RWPE2 (cell line): ENCODE measurements at regions not wholly inside any gene's neighbourhood (a gene's known extent, or its start where the extent isn't known, plus 50 kb on each side); places are given as distances from the start of the nearest gene placed in this dataset.
"Not testable (repeated sequence)": the region's sequence is repeated elsewhere in the genome, so short reads cannot be mapped to it uniquely, and the experiment has no call there.

ENCODE experiments used
- ATAC-seq: fragments of 200-7000 bp; cut with Tn5 transposase; 3 replicates; pipeline ENCODE4 v1.9.1; 2021; ENCODE audit warnings: low read depth
- DNase-seq: peaks from one replicate; pipeline ENCODE4 v3.0.0-alpha.2; 2020; ENCODE audit warnings: low spot score
- H3K27ac ChIP-seq: fragments of 450-650 bp; 2 replicates; pipeline ENCODE4 v1.5.1; 2017; ENCODE audit warnings: mild to moderate bottlenecking; ENCODE audit not compliant: poor library complexity, severe bottlenecking
- H3K27me3 ChIP-seq: fragments of 250-450 bp; sonication (Bioruptor Pico); 2 replicates; pipeline ENCODE4 v1.5.1; 2021; ENCODE audit warnings: mild to moderate bottlenecking, moderate library complexity; ENCODE audit not compliant: insufficient read depth, poor library complexity, severe bottlenecking
- H3K36me3 ChIP-seq: fragments of 250-450 bp; sonication (Bioruptor Pico); 2 replicates; pipeline ENCODE4 v1.5.1; 2020; ENCODE audit warnings: low read depth, mild to moderate bottlenecking, moderate library complexity
- H3K4me1 ChIP-seq: fragments of 250-450 bp; sonication (Bioruptor Pico); 2 replicates; pipeline ENCODE4 v1.5.1; 2021; ENCODE audit warnings: mild to moderate bottlenecking, moderate library complexity; ENCODE audit not compliant: insufficient read depth, poor library complexity, severe bottlenecking
- H3K4me3 ChIP-seq: fragments of 250-450 bp; sonication (Bioruptor Pico); 2 replicates; pipeline ENCODE4 v1.5.1; 2021; ENCODE audit warnings: mild to moderate bottlenecking, moderate library complexity; ENCODE audit not compliant: severe bottlenecking
- H3K9me3 ChIP-seq: fragments of 250-450 bp; sonication (Bioruptor Pico); 2 replicates; pipeline ENCODE4 v1.5.1; 2021; ENCODE audit warnings: mild to moderate bottlenecking, moderate library complexity; ENCODE audit not compliant: severe bottlenecking
- TF ChIP-seq, protein P1 (sequence below): fragments of 450-650 bp; IDR thresholded peaks from one replicate; pipeline ENCODE4 v1.5.1; 2017; ENCODE audit warnings: mild to moderate bottlenecking, moderate library complexity; ENCODE audit not compliant: poor library complexity, severe bottlenecking

DNA sequence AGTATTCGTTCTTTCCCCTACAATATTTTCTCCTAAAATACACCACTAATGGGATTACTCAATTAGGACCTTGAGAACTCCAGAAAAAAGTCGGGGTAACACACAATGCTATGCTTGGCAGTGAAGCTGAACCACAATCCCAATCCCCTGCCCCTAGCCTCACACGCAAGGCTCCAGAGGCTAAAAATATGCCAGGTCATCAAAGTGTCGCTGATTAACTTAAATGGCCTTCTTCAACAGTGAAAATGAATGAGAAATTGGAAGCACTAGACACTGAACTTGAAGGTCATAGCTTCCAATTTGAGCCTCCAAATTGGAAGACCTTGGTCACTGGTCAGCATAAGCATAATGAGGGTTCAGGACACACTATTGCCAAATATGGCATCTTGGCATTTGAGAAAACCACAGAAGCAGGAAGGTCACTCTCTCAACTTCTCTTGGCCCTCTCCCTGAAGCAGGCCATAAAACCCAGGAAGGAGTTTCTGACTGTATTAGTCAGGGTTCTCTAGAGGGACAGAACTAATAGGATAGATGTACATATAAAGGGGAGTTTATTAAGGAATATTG is 86.0 kb upstream of the SATB2 start:
- TF ChIP-seq, protein P1, sequence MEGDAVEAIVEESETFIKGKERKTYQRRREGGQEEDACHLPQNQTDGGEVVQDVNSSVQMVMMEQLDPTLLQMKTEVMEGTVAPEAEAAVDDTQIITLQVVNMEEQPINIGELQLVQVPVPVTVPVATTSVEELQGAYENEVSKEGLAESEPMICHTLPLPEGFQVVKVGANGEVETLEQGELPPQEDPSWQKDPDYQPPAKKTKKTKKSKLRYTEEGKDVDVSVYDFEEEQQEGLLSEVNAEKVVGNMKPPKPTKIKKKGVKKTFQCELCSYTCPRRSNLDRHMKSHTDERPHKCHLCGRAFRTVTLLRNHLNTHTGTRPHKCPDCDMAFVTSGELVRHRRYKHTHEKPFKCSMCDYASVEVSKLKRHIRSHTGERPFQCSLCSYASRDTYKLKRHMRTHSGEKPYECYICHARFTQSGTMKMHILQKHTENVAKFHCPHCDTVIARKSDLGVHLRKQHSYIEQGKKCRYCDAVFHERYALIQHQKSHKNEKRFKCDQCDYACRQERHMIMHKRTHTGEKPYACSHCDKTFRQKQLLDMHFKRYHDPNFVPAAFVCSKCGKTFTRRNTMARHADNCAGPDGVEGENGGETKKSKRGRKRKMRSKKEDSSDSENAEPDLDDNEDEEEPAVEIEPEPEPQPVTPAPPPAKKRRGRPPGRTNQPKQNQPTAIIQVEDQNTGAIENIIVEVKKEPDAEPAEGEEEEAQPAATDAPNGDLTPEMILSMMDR, result no peak
- Histone ChIP-seq H3K4me3 (no peak overlapping the region), H3K4me1 (no peaks in the 10 kb centered on the region), H3K9me3 (no peaks in the 10 kb centered on the region), H3K27ac (no peak overlapping the region), H3K27me3 (no peaks in the 10 kb centered on the region), H3K36me3 (no peaks in the 10 kb centered on the region)
- DNase-seq, result no peak
- no peak for ATAC-seq

DNA sequence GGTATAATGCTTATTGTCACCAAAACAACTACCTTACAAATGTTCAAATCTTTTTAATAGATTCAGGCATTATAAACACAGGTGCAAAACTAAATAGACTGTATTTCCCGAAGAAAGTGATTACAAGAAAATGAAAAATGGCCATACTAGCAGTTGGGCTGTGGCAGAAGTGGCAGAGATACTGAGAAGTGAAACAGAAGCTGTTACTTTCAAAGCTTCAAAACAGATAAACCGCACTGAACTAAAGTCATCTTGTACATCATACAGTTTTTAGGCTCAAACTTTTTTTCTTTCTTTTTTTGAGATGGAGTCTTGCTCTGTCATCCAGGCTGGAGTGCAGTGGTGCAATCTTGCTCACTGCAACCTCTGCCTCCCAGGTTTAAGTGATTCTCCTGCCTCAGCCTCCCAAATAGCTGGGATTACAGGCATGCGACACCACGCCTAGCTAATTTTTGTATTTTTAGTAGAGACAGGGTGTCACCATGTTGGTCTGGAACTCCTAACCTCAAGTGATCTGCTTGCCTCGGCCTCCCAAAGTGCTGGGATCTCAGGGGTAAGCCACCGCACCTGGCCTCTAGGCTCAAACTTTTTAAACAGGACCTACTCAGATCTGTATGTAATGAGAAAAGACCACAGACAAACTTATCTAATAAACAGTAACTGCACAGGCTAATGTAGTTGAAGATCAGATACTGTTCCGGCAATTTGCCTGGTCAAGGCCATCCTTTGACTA is 77.9 kb upstream of the SATB2 start:
- no peaks in the 10 kb centered on the region for H3K27me3 ChIP-seq
- H3K9me3 ChIP-seq, result no peaks in the 10 kb centered on the region
- no peaks in the 10 kb centered on the region for H3K4me1 ChIP-seq
- no peaks in the 10 kb centered on the region for H3K36me3 ChIP-seq
- H3K27ac ChIP-seq, result no peak overlapping the region
- TF ChIP-seq, protein P1, result no peak
- no peak for DNase-seq
- H3K4me3 ChIP-seq, result no peak overlapping the region
- no peak for ATAC-seq

DNA sequence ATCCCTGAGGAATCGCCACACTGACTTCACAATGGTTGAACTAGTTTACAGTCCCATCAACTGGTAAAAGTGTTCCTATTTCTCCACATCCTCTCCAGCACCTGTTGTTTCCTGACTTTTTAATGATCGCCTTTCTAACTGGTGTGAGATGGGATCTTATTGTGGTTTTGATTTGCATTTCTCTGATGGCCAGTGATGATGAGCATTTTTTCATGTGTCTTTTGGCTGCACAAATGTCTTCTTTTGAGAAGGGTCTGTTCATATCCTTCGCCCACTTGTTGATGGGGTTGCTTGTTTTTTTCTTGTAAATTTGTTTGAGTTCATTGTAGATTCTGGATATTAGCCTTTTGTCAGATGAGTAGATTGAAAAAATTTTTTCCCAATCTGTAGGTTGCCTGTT is 76.1 kb upstream of the SATB2 start:
- not testable (repeated sequence) for H3K27me3 ChIP-seq, H3K9me3 ChIP-seq, H3K27ac ChIP-seq, H3K36me3 ChIP-seq, DNase-seq, H3K4me3 ChIP-seq, H3K4me1 ChIP-seq, ATAC-seq

DNA sequence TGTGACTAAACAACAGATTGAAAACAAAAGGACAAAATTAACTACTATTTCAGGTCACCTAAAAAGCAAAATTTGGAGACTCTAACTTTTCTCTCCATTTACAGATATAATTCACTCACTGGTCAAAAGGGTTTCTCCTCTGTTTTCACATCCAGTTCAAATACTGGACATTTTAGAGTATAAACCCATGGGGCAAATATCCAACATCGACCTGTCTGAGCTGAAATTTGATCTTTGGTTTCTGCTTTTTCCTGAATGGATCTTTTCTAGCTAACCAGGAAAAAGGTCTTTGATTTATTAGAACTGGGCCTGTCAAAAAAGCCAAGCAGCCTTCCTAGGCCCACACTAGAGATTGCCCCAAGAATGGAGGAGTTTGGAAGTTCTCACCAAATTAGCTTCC is 69.3 kb upstream of the SATB2 start:
- H3K27me3 ChIP-seq, result no peaks in the 10 kb centered on the region
- H3K36me3 ChIP-seq, result no peaks in the 10 kb centered on the region
- no peak for DNase-seq
- no peak overlapping the region for H3K4me3 ChIP-seq
- no peak overlapping the region for H3K27ac ChIP-seq
- no peaks in the 10 kb centered on the region for H3K9me3 ChIP-seq
- no peaks in the 10 kb centered on the region for H3K4me1 ChIP-seq
- ATAC-seq, result no peak
- TF ChIP-seq, protein P1, result no peak

DNA sequence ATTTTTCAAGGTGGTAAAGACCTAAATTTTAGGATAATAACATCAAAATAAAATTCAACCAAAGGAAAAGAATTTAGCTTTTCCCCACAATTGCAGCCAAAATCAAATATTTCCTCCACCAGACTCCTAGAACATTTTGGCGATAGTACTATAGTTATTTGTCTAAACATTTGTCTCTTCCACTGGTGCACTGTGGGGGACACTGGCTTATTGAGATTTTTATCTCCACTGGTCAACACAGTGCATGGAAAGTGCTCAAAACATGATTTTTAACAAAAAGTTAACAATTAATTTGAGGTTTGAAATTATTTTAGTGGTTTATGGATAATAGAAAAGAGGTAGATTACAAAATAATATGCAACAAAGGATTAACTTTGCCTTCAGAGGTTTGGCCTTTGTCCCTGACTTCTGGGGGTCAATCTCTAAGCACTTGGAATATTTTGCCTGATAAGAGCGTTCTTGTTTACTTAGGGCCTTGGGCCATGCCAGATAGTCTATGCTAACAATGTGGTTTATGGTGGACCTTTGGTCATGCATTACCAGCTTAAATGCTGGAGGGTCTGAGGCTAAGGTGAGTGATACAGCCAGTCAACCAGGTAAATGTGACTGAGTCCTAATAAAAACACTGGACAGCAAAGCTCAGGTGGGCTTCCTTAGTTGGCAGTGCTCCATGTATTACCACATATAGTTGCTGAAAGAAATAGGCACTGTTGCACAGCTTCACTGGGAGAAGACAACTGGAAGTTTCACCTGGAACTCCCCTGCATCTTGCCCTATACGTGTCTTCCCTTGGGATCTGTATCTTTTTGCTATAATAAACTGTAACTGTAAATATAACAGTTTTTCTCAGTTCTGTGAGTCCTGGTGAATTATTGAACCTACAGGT is 67.2 kb upstream of the SATB2 start:
- Histone ChIP-seq H3K27me3 (no peaks in the 10 kb centered on the region), H3K27ac (no peak overlapping the region), H3K4me3 (no peak overlapping the region), H3K9me3 (no peaks in the 10 kb centered on the region), H3K36me3 (no peaks in the 10 kb centered on the region), H3K4me1 (no peaks in the 10 kb centered on the region)
- DNase-seq, result no peak
- TF ChIP-seq, protein P1, result no peak
- ATAC-seq, result no peak
